DOHH2 (cell line): ENCODE measurements at regions not wholly inside any gene's neighbourhood (a gene's known extent, or its start where the extent isn't known, plus 50 kb on each side); places are given as distances from the start of the nearest gene placed in this dataset.
A peak's percentile ranks its signal among the peaks of the same experiment; 100 is the strongest.
"Not testable (repeated sequence)": the region's sequence is repeated elsewhere in the genome, so short reads cannot be mapped to it uniquely, and the experiment has no call there.

Experiments used
- H3F3A ChIP-seq: fragments of 200-600 bp; sonication (generic), shearing (Covaris generic); 2 replicates; pipeline ENCODE4 v1.6.0; 2016; ENCODE audit warnings: antibody characterized with exemption, mild to moderate bottlenecking; ENCODE audit not compliant: control insufficient read depth, insufficient read depth
- H3K27ac ChIP-seq: fragments of 200-600 bp; sonication (generic); 2 replicates; pipeline ENCODE4 v1.5.1; 2014; ENCODE audit warnings: low read depth, mild to moderate bottlenecking, low read length, moderate library complexity
- H3K27me3 ChIP-seq: fragments of 200-600 bp; sonication (generic); 2 replicates; pipeline ENCODE4 v1.6.1; 2014; ENCODE audit warnings: mild to moderate bottlenecking, low read length, mixed read lengths; ENCODE audit not compliant: control insufficient read depth
- H3K36me3 ChIP-seq: fragments of 200-600 bp; sonication (generic); 2 replicates; pipeline ENCODE4 v1.6.1; 2014; ENCODE audit warnings: mild to moderate bottlenecking, low read length, moderate library complexity, mixed read lengths; ENCODE audit not compliant: control insufficient read depth
- H3K4me1 ChIP-seq: fragments of 200-600 bp; sonication (generic); 2 replicates; pipeline ENCODE4 v1.6.1; 2014; ENCODE audit warnings: mild to moderate bottlenecking, low read length, mixed read lengths; ENCODE audit not compliant: control insufficient read depth
- H3K4me2 ChIP-seq: fragments of 200-600 bp; sonication (generic); 2 replicates; pipeline ENCODE4 v1.6.0; 2014; ENCODE audit warnings: mild to moderate bottlenecking, low read length, moderate library complexity
- H3K4me3 ChIP-seq: fragments of 200-600 bp; sonication (generic); 2 replicates; pipeline ENCODE4 v1.5.1; 2014; ENCODE audit warnings: mild to moderate bottlenecking, low read length, mixed read lengths
- H3K79me2 ChIP-seq: fragments of 200-600 bp; sonication (generic); 2 replicates; pipeline ENCODE4 v1.6.1; 2014; ENCODE audit warnings: mild to moderate bottlenecking, low read length, mixed read lengths; ENCODE audit not compliant: control insufficient read depth
- H3K9me2 ChIP-seq: fragments of 200-600 bp; sonication (generic); replicated peaks from 2 replicates; pipeline ENCODE4 v1.6.1; 2014; ENCODE audit warnings: mild to moderate bottlenecking, low read length, mixed read lengths; ENCODE audit not compliant: control insufficient read depth
- H3K9me3 ChIP-seq: fragments of 200-600 bp; sonication (generic); 2 replicates; pipeline ENCODE4 v1.6.1; 2014; ENCODE audit warnings: antibody characterized with exemption, low read length, mixed read lengths; ENCODE audit not compliant: control insufficient read depth, insufficient read depth
- H4K20me1 ChIP-seq: fragments of 200-600 bp; sonication (generic); 2 replicates; pipeline ENCODE4 v1.6.0; 2014; ENCODE audit warnings: low read depth, mild to moderate bottlenecking, antibody characterized with exemption, low read length, moderate library complexity; ENCODE audit not compliant: control insufficient read depth, insufficient read depth
- CTCF ChIP-seq: fragments of 200-600 bp; sonication (generic); IDR thresholded peaks from one replicate; pipeline ENCODE4 v1.5.1; 2014; ENCODE audit warnings: antibody characterized with exemption, mild to moderate bottlenecking, low read depth, low read length; ENCODE audit not compliant: poor library complexity, severe bottlenecking
- EZH2phosphoT487 ChIP-seq: fragments of 200-600 bp; sonication (generic); IDR thresholded peaks from 2 replicates; pipeline ENCODE4 v1.6.1; 2017; ENCODE audit warnings: borderline replicate concordance, mild to moderate bottlenecking, antibody characterized with exemption, low read length, moderate library complexity, mixed read lengths

- peak overlapping the region; percentile 67 for H3K4me3 ChIP-seq
- H3K27ac ChIP-seq, result peak overlapping the region; percentile 68; the same call in 1 of the 2 replicates
- no peaks in the 10 kb centered on the region for H3K9me2 ChIP-seq
- no peaks in the 10 kb centered on the region for H3K27me3 ChIP-seq
- no peaks in the 10 kb centered on the region for H3K79me2 ChIP-seq
- H3K36me3 ChIP-seq, result no peaks in the 10 kb centered on the region
- H3K4me2 ChIP-seq, result peak overlapping the region; percentile 86
- TF ChIP-seq CTCF (no peak), EZH2phosphoT487 (no peak)
- H3K9me3 ChIP-seq, result no peaks in the 10 kb centered on the region
- H3K4me1 ChIP-seq, result peaks cover 53% of the 10 kb centered on the region
- H4K20me1 ChIP-seq, result no peaks in the 10 kb centered on the region
- peaks cover 10% of the 10 kb centered on the region; the same call in 1 of the 2 replicates for H3F3A ChIP-seq
Measured at GRCh38 chr6:90457867-90458259, 129.0 kb downstream of the MAP3K7 start.

GRCh38 chr6:90456997-90457866 lies 129.6 kb downstream of the MAP3K7 start:
- H3K4me2 ChIP-seq, H3K27ac ChIP-seq: not testable (repeated sequence)

GRCh38 chr6:90456001-90456400 lies 130.9 kb downstream of the MAP3K7 start:
- Histone ChIP-seq H3K79me2 (no peaks in the 10 kb centered on the region), H3K36me3 (no peaks in the 10 kb centered on the region), H3K4me3 (no peak overlapping the region), H3K27ac (no peak overlapping the region), H3K27me3 (no peaks in the 10 kb centered on the region), H3K4me2 (no peak overlapping the region), H3F3A (peaks cover 10% of the 10 kb centered on the region; the same call in 1 of the 2 replicates), H3K4me1 (peaks cover 43% of the 10 kb centered on the region), H3K9me3 (no peaks in the 10 kb centered on the region), H3K9me2 (no peaks in the 10 kb centered on the region), H4K20me1 (no peaks in the 10 kb centered on the region)
- no peak for TF ChIP-seq EZH2phosphoT487
- no peak for TF ChIP-seq CTCF

More at GRCh38 chr6:90456997-90457866, 129.6 kb downstream of the MAP3K7 start:
- H3K36me3 ChIP-seq, H3K9me2 ChIP-seq, H3K4me3 ChIP-seq, H3K27me3 ChIP-seq, H3K79me2 ChIP-seq, H4K20me1 ChIP-seq, H3K9me3 ChIP-seq: not testable (repeated sequence)
- Histone ChIP-seq H3K4me1 (peaks cover 49% of the 10 kb centered on the region), H3F3A (peaks cover 10% of the 10 kb centered on the region; the same call in 1 of the 2 replicates)

GRCh38 chr6:90454836-90455427 lies 131.9 kb downstream of the MAP3K7 start:
- Histone ChIP-seq H4K20me1 (no peaks in the 10 kb centered on the region), H3F3A (peaks cover 10% of the 10 kb centered on the region; the same call in 1 of the 2 replicates), H3K9me2 (no peaks in the 10 kb centered on the region), H3K27me3 (no peaks in the 10 kb centered on the region), H3K4me2 (no peak overlapping the region), H3K9me3 (no peaks in the 10 kb centered on the region), H3K79me2 (no peaks in the 10 kb centered on the region), H3K4me3 (no peak overlapping the region), H3K36me3 (no peaks in the 10 kb centered on the region), H3K4me1 (peaks cover 34% of the 10 kb centered on the region), H3K27ac (no peak overlapping the region)
- TF ChIP-seq EZH2phosphoT487 (no peak), CTCF (no peak)
